ENCODE measurements at regions not wholly inside any gene's neighbourhood (a gene's known extent, or its start where the extent isn't known, plus 50 kb on each side); places are given as distances from the start of the nearest gene placed in this dataset.

DNA sequence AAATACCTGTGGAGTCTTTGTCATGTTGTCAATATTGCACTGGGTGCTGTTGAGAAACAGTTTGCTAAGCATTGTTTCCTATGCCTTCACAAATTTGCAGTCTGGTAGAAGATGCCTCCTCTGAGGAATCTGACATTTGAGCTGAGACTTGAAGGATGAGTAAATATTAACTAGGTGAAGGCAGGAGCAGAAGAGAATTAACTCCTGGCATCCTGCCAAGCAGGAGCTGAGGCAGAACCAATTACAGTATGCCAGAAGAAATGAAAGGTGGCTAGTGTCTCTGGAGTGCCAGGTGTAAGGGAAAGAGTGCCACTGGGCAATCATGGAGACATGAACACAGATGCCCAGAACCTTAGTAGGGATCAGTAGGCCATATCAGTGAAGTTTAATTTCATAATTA lies 1778.2 kb upstream of the PCDH10 start:
- TF ChIP-seq EP300 (IDR thresholded peaks at IDR 0.05; ENCODE audit: borderline replicate concordance in 1 of 2, control insufficient read depth in 1 of 2, low read depth in 2 of 2, low read length in 2 of 2) (no peak), E4F1 (IDR thresholded peaks at IDR 0.05; ENCODE audit: borderline replicate concordance, partially characterized antibody) (no peak), USF2 (IDR thresholded peaks at IDR 0.05; ENCODE audit: borderline replicate concordance, low read depth, low read length) (no peak)

All from GM12878 (cell line).